Esophagus squamous epithelium (tissue), 4 donors: ENCODE measurements at regions not wholly inside any gene's neighbourhood (a gene's known extent, or its start where the extent isn't known, plus 50 kb on each side); places are given as distances from the start of the nearest gene placed in this dataset.

Source experiments
- POLR2A ChIP-seq, 4 donors: fragments of 450-650 bp; IDR thresholded peaks; one replicate each; pipeline ENCODE4 v1.6.1; 2017; ENCODE audit warnings: antibody characterized with exemption in 4 of 4, mild to moderate bottlenecking in 4 of 4, moderate library complexity in 3 of 4
- TF ChIP-seq, protein P1 (sequence below), 6 experiments: fragments of 450-650 bp in 4 of 6; fragments of 200-600 bp in 2 of 6; sonication (generic) in 2 of 6; IDR thresholded peaks; one replicate each; pipeline ENCODE4 v1.5.1; 2016 to 2019; ENCODE audit warnings: antibody characterized with exemption in 6 of 6, mild to moderate bottlenecking in 4 of 6, moderate library complexity in 4 of 6

- TF ChIP-seq, protein P1, sequence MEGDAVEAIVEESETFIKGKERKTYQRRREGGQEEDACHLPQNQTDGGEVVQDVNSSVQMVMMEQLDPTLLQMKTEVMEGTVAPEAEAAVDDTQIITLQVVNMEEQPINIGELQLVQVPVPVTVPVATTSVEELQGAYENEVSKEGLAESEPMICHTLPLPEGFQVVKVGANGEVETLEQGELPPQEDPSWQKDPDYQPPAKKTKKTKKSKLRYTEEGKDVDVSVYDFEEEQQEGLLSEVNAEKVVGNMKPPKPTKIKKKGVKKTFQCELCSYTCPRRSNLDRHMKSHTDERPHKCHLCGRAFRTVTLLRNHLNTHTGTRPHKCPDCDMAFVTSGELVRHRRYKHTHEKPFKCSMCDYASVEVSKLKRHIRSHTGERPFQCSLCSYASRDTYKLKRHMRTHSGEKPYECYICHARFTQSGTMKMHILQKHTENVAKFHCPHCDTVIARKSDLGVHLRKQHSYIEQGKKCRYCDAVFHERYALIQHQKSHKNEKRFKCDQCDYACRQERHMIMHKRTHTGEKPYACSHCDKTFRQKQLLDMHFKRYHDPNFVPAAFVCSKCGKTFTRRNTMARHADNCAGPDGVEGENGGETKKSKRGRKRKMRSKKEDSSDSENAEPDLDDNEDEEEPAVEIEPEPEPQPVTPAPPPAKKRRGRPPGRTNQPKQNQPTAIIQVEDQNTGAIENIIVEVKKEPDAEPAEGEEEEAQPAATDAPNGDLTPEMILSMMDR (IDR thresholded peaks at IDR 0.05), result no peak
- TF ChIP-seq POLR2A (IDR thresholded peaks at IDR 0.05), result no peak
Observed at GRCh38 chr7:13476881-13477444, 512.5 kb downstream of the ETV1 start.
